ENCODE measurements at regions not wholly inside any gene's neighbourhood (a gene's known extent, or its start where the extent isn't known, plus 50 kb on each side); places are given as distances from the start of the nearest gene placed in this dataset.

GRCh38 chr2:172344159-172344558, 83.2 kb upstream of the ITGA6 start:
- no peaks in the 10 kb centered on the region for H3K27me3 ChIP-seq (replicated peaks)

GRCh38 chr2:172345956-172346555, 81.3 kb upstream of the ITGA6 start:
- Histone ChIP-seq H3K27me3 (replicated peaks) (no peaks in the 10 kb centered on the region), H3K36me3 (no peaks in the 10 kb centered on the region), H3K4me1 (replicated peaks) (peaks cover 12% of the 10 kb centered on the region), H3K9me3 (replicated peaks) (no peaks in the 10 kb centered on the region), H3K27ac (no peak overlapping the region), H3K4me3 (no peak overlapping the region)
- DNase-seq (ENCODE audit: low read depth in 1 of 2, low spot score in 2 of 2), result no peak

More at GRCh38 chr2:172344159-172344558, 83.2 kb upstream of the ITGA6 start:
- Histone ChIP-seq H3K4me1 (replicated peaks) (peaks cover 29% of the 10 kb centered on the region), H3K4me3 (no peak overlapping the region), H3K9me3 (replicated peaks) (no peaks in the 10 kb centered on the region), H3K27ac (no peak overlapping the region), H3K36me3 (no peaks in the 10 kb centered on the region)
- no peak for DNase-seq (ENCODE audit: low read depth in 1 of 2, low spot score in 2 of 2)

- Histone ChIP-seq H3K9me3 (replicated peaks) (no peaks in the 10 kb centered on the region), H3K27ac (no peak overlapping the region), H3K4me3 (no peak overlapping the region), H3K4me1 (replicated peaks) (no peaks in the 10 kb centered on the region), H3K27me3 (replicated peaks) (no peaks in the 10 kb centered on the region), H3K36me3 (no peaks in the 10 kb centered on the region)
- DNase-seq (ENCODE audit: low read depth in 1 of 2, low spot score in 2 of 2), result no peak
Observed at GRCh38 chr2:172348555-172349288, 78.7 kb upstream of the ITGA6 start.

- no peaks in the 10 kb centered on the region for H3K36me3 ChIP-seq
- no peaks in the 10 kb centered on the region for H3K27me3 ChIP-seq (replicated peaks)
- no peak overlapping the region for H3K27ac ChIP-seq
- H3K9me3 ChIP-seq (replicated peaks), result no peaks in the 10 kb centered on the region
- no peaks in the 10 kb centered on the region for H3K4me1 ChIP-seq (replicated peaks)
- no peak for DNase-seq (ENCODE audit: low read depth in 1 of 2, low spot score in 2 of 2)
- H3K4me3 ChIP-seq, result no peak overlapping the region
Observed at GRCh38 chr2:172350839-172351479, 76.4 kb upstream of the ITGA6 start.

- Histone ChIP-seq H3K4me1 (replicated peaks) (no peaks in the 10 kb centered on the region), H3K9me3 (replicated peaks) (no peaks in the 10 kb centered on the region), H3K36me3 (no peaks in the 10 kb centered on the region), H3K4me3 (no peak overlapping the region), H3K27ac (no peak overlapping the region), H3K27me3 (replicated peaks) (no peaks in the 10 kb centered on the region)
- DNase-seq (ENCODE audit: low read depth in 1 of 2, low spot score in 2 of 2), result no peak
Observed at GRCh38 chr2:172351586-172351985, 75.8 kb upstream of the ITGA6 start.

- no peak for DNase-seq (ENCODE audit: low read depth in 1 of 2, low spot score in 2 of 2)
- H3K4me1 ChIP-seq (replicated peaks), result no peaks in the 10 kb centered on the region
- no peaks in the 10 kb centered on the region for H3K27me3 ChIP-seq (replicated peaks)
- no peak overlapping the region for H3K27ac ChIP-seq
- H3K36me3 ChIP-seq, result no peaks in the 10 kb centered on the region
- H3K4me3 ChIP-seq, result no peak overlapping the region
- H3K9me3 ChIP-seq (replicated peaks), result no peaks in the 10 kb centered on the region
Observed at GRCh38 chr2:172354347-172354746, 73.0 kb upstream of the ITGA6 start.

- no peak for DNase-seq (ENCODE audit: low read depth in 1 of 2, low spot score in 2 of 2)
- no peaks in the 10 kb centered on the region for H3K9me3 ChIP-seq (replicated peaks)
- H3K27me3 ChIP-seq (replicated peaks), result no peaks in the 10 kb centered on the region
Observed at GRCh38 chr2:172357442-172357841, 69.9 kb upstream of the ITGA6 start.

GRCh38 chr2:172358691-172359556, 68.5 kb upstream of the ITGA6 start:
- Histone ChIP-seq H3K36me3 (no peaks in the 10 kb centered on the region), H3K9me3 (replicated peaks) (0 out of 2 replicates have a peak, but pooled peaks cover 2% of the 10 kb centered on the region), H3K27me3 (replicated peaks) (no peaks in the 10 kb centered on the region), H3K4me1 (replicated peaks) (no peaks in the 10 kb centered on the region), H3K27ac (no peak overlapping the region), H3K4me3 (no peak overlapping the region)
- no peak for DNase-seq (ENCODE audit: low read depth in 1 of 2, low spot score in 2 of 2)

More at GRCh38 chr2:172357442-172357841, 69.9 kb upstream of the ITGA6 start:
- no peaks in the 10 kb centered on the region for H3K4me1 ChIP-seq (replicated peaks)
- H3K36me3 ChIP-seq, result no peaks in the 10 kb centered on the region
- no peak overlapping the region for H3K4me3 ChIP-seq
- H3K27ac ChIP-seq, result no peak overlapping the region

GRCh38 chr2:172361360-172361759, 66.0 kb upstream of the ITGA6 start:
- H3K4me1 ChIP-seq (replicated peaks), result no peaks in the 10 kb centered on the region
- 0 out of 2 replicates have a peak, but pooled peaks cover 2% of the 10 kb centered on the region for H3K9me3 ChIP-seq (replicated peaks)
- no peaks in the 10 kb centered on the region for H3K27me3 ChIP-seq (replicated peaks)
- no peak overlapping the region for H3K27ac ChIP-seq
- DNase-seq (ENCODE audit: low read depth in 1 of 2, low spot score in 2 of 2), result no peak
- no peak overlapping the region for H3K4me3 ChIP-seq
- H3K36me3 ChIP-seq, result no peaks in the 10 kb centered on the region

GRCh38 chr2:172361840-172362239, 65.5 kb upstream of the ITGA6 start:
- DNase-seq (ENCODE audit: low read depth in 1 of 2, low spot score in 2 of 2), result no peak
- Histone ChIP-seq H3K4me1 (replicated peaks) (no peaks in the 10 kb centered on the region), H3K4me3 (no peak overlapping the region), H3K9me3 (replicated peaks) (0 out of 2 replicates have a peak, but pooled peaks cover 2% of the 10 kb centered on the region), H3K27ac (no peak overlapping the region), H3K36me3 (no peaks in the 10 kb centered on the region), H3K27me3 (replicated peaks) (no peaks in the 10 kb centered on the region)

- no peak overlapping the region for H3K27ac ChIP-seq
- no peak for DNase-seq (ENCODE audit: low read depth in 1 of 2, low spot score in 2 of 2)
Observed at GRCh38 chr2:172364261-172364660, 63.1 kb upstream of the ITGA6 start.

GRCh38 chr2:172366596-172367150, 60.7 kb upstream of the ITGA6 start:
- Histone ChIP-seq H3K36me3 (no peaks in the 10 kb centered on the region), H3K27me3 (replicated peaks) (no peaks in the 10 kb centered on the region), H3K9me3 (replicated peaks) (peaks cover 8% of the 10 kb centered on the region; the same call in 1 of the 2 replicates), H3K27ac (no peak overlapping the region), H3K4me3 (no peak overlapping the region), H3K4me1 (replicated peaks) (no peaks in the 10 kb centered on the region)
- DNase-seq (ENCODE audit: low read depth in 1 of 2, low spot score in 2 of 2), result no peak

More at GRCh38 chr2:172364261-172364660, 63.1 kb upstream of the ITGA6 start:
- Histone ChIP-seq H3K4me3 (no peak overlapping the region), H3K27me3 (replicated peaks) (no peaks in the 10 kb centered on the region), H3K9me3 (replicated peaks) (peaks cover 8% of the 10 kb centered on the region; the same call in 1 of the 2 replicates), H3K4me1 (replicated peaks) (no peaks in the 10 kb centered on the region), H3K36me3 (no peaks in the 10 kb centered on the region)

GRCh38 chr2:172370821-172371455, 56.4 kb upstream of the ITGA6 start:
- no peaks in the 10 kb centered on the region for H3K36me3 ChIP-seq
- peaks cover 6% of the 10 kb centered on the region; the same call in 1 of the 2 replicates for H3K9me3 ChIP-seq (replicated peaks)
- H3K27ac ChIP-seq, result no peak overlapping the region
- H3K4me1 ChIP-seq (replicated peaks), result 0 out of 2 replicates have a peak, but pooled peaks cover 5% of the 10 kb centered on the region
- no peak overlapping the region for H3K4me3 ChIP-seq
- no peak for DNase-seq (ENCODE audit: low read depth in 1 of 2, low spot score in 2 of 2)
- no peaks in the 10 kb centered on the region for H3K27me3 ChIP-seq (replicated peaks)

Measured in SJSA1 (cell line).